DOHH2 (cell line): ENCODE measurements at regions not wholly inside any gene's neighbourhood (a gene's known extent, or its start where the extent isn't known, plus 50 kb on each side); places are given as distances from the start of the nearest gene placed in this dataset.

Experiments used
- CTCF ChIP-seq: fragments of 200-600 bp; sonication (generic); IDR thresholded peaks from one replicate; pipeline ENCODE4 v1.5.1; 2014; ENCODE audit warnings: antibody characterized with exemption, mild to moderate bottlenecking, low read depth, low read length; ENCODE audit not compliant: poor library complexity, severe bottlenecking
- EZH2phosphoT487 ChIP-seq: fragments of 200-600 bp; sonication (generic); IDR thresholded peaks from 2 replicates; pipeline ENCODE4 v1.6.1; 2017; ENCODE audit warnings: borderline replicate concordance, mild to moderate bottlenecking, antibody characterized with exemption, low read length, moderate library complexity, mixed read lengths

GRCh38 chr2:104433657-104434056, 420.3 kb upstream of the POU3F3 start:
- TF ChIP-seq CTCF (no peak), EZH2phosphoT487 (no peak)
